Activated CD8-positive, alpha-beta T cell treated with anti-CD3 and anti-CD28 coated beads for 36 hours (primary cell): ENCODE measurements at regions not wholly inside any gene's neighbourhood (a gene's known extent, or its start where the extent isn't known, plus 50 kb on each side); places are given as distances from the start of the nearest gene placed in this dataset.
A peak's percentile ranks its signal among the peaks of the same experiment; 100 is the strongest.
"Not testable (repeated sequence)": the region's sequence is repeated elsewhere in the genome, so short reads cannot be mapped to it uniquely, and the experiment has no call there.

Experiments
- ATAC-seq: fragments of 200-7000 bp; cut with Tn5 transposase; one replicate; pipeline ENCODE4 v1.10.0; 2021; ENCODE audit warnings: mild to moderate bottlenecking, moderate library complexity
- CTCF ChIA-PET: fragments of 350-600 bp; sonication (Branson Sonifier 250); formaldehyde crosslinking; loops from one replicate; lab custom pipeline; 2021; ENCODE audit warnings: antibody characterized with exemption; lab: Charles Lee
- POLR2A ChIA-PET: fragments of 350-600 bp; sonication (Branson Sonifier 250); formaldehyde crosslinking; loops from one replicate; lab custom pipeline; 2021; ENCODE audit warnings: antibody characterized with exemption; lab: Charles Lee
- DNase-seq: peaks from one replicate; pipeline ENCODE4 v3.0.0-alpha.2; 2020
- H3K27ac Mint-ChIP-seq: one replicate; pipeline ENCODE4 v1.8.0; 2021; ENCODE audit warnings: mild to moderate bottlenecking, mixed read lengths
- H3K27me3 Mint-ChIP-seq: one replicate; pipeline ENCODE4 v1.8.0; 2021; ENCODE audit warnings: mixed read lengths
- H3K36me3 Mint-ChIP-seq: one replicate; pipeline ENCODE4 v1.8.0; 2021; ENCODE audit warnings: low read depth, mixed read lengths
- H3K4me1 Mint-ChIP-seq: one replicate; pipeline ENCODE4 v1.8.0; 2021; ENCODE audit warnings: low read depth, mixed read lengths
- H3K4me3 Mint-ChIP-seq: one replicate; pipeline ENCODE4 v1.8.0; 2021; ENCODE audit warnings: mild to moderate bottlenecking, moderate library complexity, mixed read lengths
- H3K9me3 Mint-ChIP-seq: one replicate; pipeline ENCODE4 v1.8.0; 2021; ENCODE audit warnings: mixed read lengths
- CTCF ChIP-seq: fragments of 200-600 bp; IDR thresholded peaks from one replicate; pipeline ENCODE4 v1.8.0; 2022; ENCODE audit warnings: antibody characterized with exemption, mild to moderate bottlenecking
- intact Hi-C: fragments of 100-400 bp; cut with micrococcal nuclease; formaldehyde crosslinking; loops from one replicate; pipeline ENCODE4 v1.10.0; 2022

- intact Hi-C loops: no loop called here
- DNase-seq: no peak
- CTCF ChIA-PET: no interaction called here
- TF ChIP-seq CTCF: peak; percentile 2
- Mint-ChIP-seq H3K27ac (no peak overlapping the region), H3K27me3 (peaks cover 35% of the 10 kb centered on the region), H3K9me3 (peaks cover 32% of the 10 kb centered on the region), H3K4me1 (no peaks in the 10 kb centered on the region), H3K4me3 (no peak overlapping the region), H3K36me3 (no peaks in the 10 kb centered on the region)
- ATAC-seq: no peak
- POLR2A ChIA-PET: no interaction called here
Measured at GRCh38 chr21:8993943-8994639, 1527.3 kb upstream of the TPTE start.

- ChIA-PET POLR2A (no interaction called here), CTCF (no interaction called here)
- H3K9me3 Mint-ChIP-seq: peaks cover 33% of the 10 kb centered on the region
- no peaks in the 10 kb centered on the region for H3K4me1 Mint-ChIP-seq
- ATAC-seq: no peak
- intact Hi-C loops: no loop called here
- H3K27ac Mint-ChIP-seq: no peak overlapping the region
- no peak for DNase-seq
- TF ChIP-seq CTCF: no peak
- H3K27me3 Mint-ChIP-seq: peaks cover 35% of the 10 kb centered on the region
- H3K4me3 Mint-ChIP-seq: no peak overlapping the region
- H3K36me3 Mint-ChIP-seq: no peaks in the 10 kb centered on the region
Measured at GRCh38 chr21:8994640-8995511, 1526.5 kb upstream of the TPTE start.

- H3K36me3 Mint-ChIP-seq, H3K4me1 Mint-ChIP-seq, POLR2A ChIA-PET, intact Hi-C loops, H3K4me3 Mint-ChIP-seq, DNase-seq, H3K27ac Mint-ChIP-seq, CTCF ChIA-PET, ATAC-seq: not testable (repeated sequence)
- H3K9me3 Mint-ChIP-seq: peaks cover 32% of the 10 kb centered on the region
- H3K27me3 Mint-ChIP-seq: peaks cover 26% of the 10 kb centered on the region
Measured at GRCh38 chr21:8996487-8996968, 1524.9 kb upstream of the TPTE start.

- peaks cover 22% of the 10 kb centered on the region for H3K27me3 Mint-ChIP-seq
- no peaks in the 10 kb centered on the region for H3K4me1 Mint-ChIP-seq
- no peak overlapping the region for H3K27ac Mint-ChIP-seq
- ATAC-seq: no peak
- ChIA-PET POLR2A (no interaction called here), CTCF (no interaction called here)
- H3K9me3 Mint-ChIP-seq: peaks cover 29% of the 10 kb centered on the region
- intact Hi-C loops: no loop called here
- H3K36me3 Mint-ChIP-seq: no peaks in the 10 kb centered on the region
- TF ChIP-seq CTCF: no peak
- DNase-seq: no peak
- no peak overlapping the region for H3K4me3 Mint-ChIP-seq
Measured at GRCh38 chr21:8997011-8997440, 1524.4 kb upstream of the TPTE start.

GRCh38 chr21:8997443-8998390, 1523.7 kb upstream of the TPTE start:
- H3K4me1 Mint-ChIP-seq, H3K36me3 Mint-ChIP-seq, H3K4me3 Mint-ChIP-seq, ATAC-seq, intact Hi-C loops, POLR2A ChIA-PET, H3K27ac Mint-ChIP-seq, CTCF ChIA-PET, DNase-seq: not testable (repeated sequence)
- peaks cover 26% of the 10 kb centered on the region for H3K9me3 Mint-ChIP-seq
- peaks cover 15% of the 10 kb centered on the region for H3K27me3 Mint-ChIP-seq

GRCh38 chr21:8998480-8998879, 1522.9 kb upstream of the TPTE start:
- H3K27ac Mint-ChIP-seq, H3K4me3 Mint-ChIP-seq, intact Hi-C loops, DNase-seq, H3K36me3 Mint-ChIP-seq, POLR2A ChIA-PET, H3K27me3 Mint-ChIP-seq, H3K4me1 Mint-ChIP-seq, ATAC-seq, CTCF ChIA-PET: not testable (repeated sequence)
- peaks cover 23% of the 10 kb centered on the region for H3K9me3 Mint-ChIP-seq
